ENCODE measurements at regions not wholly inside any gene's neighbourhood (a gene's known extent, or its start where the extent isn't known, plus 50 kb on each side); places are given as distances from the start of the nearest gene placed in this dataset.

GRCh38 chr21:27070861-27071670 is 104.2 kb upstream of the ADAMTS5 start (continued):
- no peak for TF ChIP-seq FOS (IDR thresholded peaks at IDR 0.05; ENCODE audit: extremely low read depth, insufficient read length)
- TF ChIP-seq JUN (IDR thresholded peaks at IDR 0.05; ENCODE audit: borderline replicate concordance, low read depth, low read length) = no peak
- no peak for TF ChIP-seq JUN (CRISPR knock-in tag; IDR thresholded peaks at IDR 0.05; ENCODE audit: borderline replicate concordance)
- no peak for TF ChIP-seq BCL6 (CRISPR knock-in tag; IDR thresholded peaks at IDR 0.05)
- TF ChIP-seq MYNN (IDR thresholded peaks at IDR 0.05) = no peak
- no peak for TF ChIP-seq MYNN (CRISPR knock-in tag; IDR thresholded peaks at IDR 0.05)
- no peak for TF ChIP-seq TRIM28 (IDR thresholded peaks at IDR 0.05)
- no peak for TF ChIP-seq ZNF740 (CRISPR knock-in tag; IDR thresholded peaks at IDR 0.05)
- no peak for TF ChIP-seq ZNF740 (tag; IDR thresholded peaks at IDR 0.05)
- TF ChIP-seq E4F1 (CRISPR knock-in tag; IDR thresholded peaks at IDR 0.05; ENCODE audit: borderline replicate concordance) = no peak
- TF ChIP-seq POLR2AphosphoS5 (IDR thresholded peaks at IDR 0.05; ENCODE audit: control insufficient read depth, insufficient read depth, low read depth, low read length) = no peak
- TF ChIP-seq TAL1 (IDR thresholded peaks at IDR 0.05) = no peak
- TF ChIP-seq ZNF212 (CRISPR knock-in tag; IDR thresholded peaks at IDR 0.05) = no peak
- no peak for TF ChIP-seq ERF (CRISPR knock-in tag; IDR thresholded peaks at IDR 0.05)
- TF ChIP-seq CBX8 (IDR thresholded peaks at IDR 0.05; ENCODE audit: borderline replicate concordance, extremely low read depth, low read depth, low read length, poor library complexity, severe bottlenecking) = no peak
- no peak for TF ChIP-seq ZNF780A (CRISPR knock-in tag; IDR thresholded peaks at IDR 0.05)
- no peak for TF ChIP-seq MEIS2 (IDR thresholded peaks at IDR 0.05; ENCODE audit: partially characterized antibody)
- TF ChIP-seq ARNT (IDR thresholded peaks at IDR 0.05) = no peak
